PC-9 (cell line): ENCODE measurements at regions not wholly inside any gene's neighbourhood (a gene's known extent, or its start where the extent isn't known, plus 50 kb on each side); places are given as distances from the start of the nearest gene placed in this dataset.

Experiments
- CTCF ChIP-seq: fragments of 200-600 bp; sonication (generic); conservative IDR thresholded peaks from 2 replicates; pipeline ENCODE4 v1.6.1; 2017; ENCODE audit warnings: mixed run types, antibody characterized with exemption, mild to moderate bottlenecking, moderate library complexity
- EZH2 ChIP-seq: fragments of 200-600 bp; sonication (generic); IDR thresholded peaks from 2 replicates; pipeline ENCODE4 v1.8.0; 2017; ENCODE audit warnings: antibody characterized with exemption, low read depth

- no peak for TF ChIP-seq CTCF
- no peak for TF ChIP-seq EZH2
Observed at GRCh38 chrX:858542-859078, 228.0 kb downstream of the SHOX start.
